ENCODE measurements at regions not wholly inside any gene's neighbourhood (a gene's known extent, or its start where the extent isn't known, plus 50 kb on each side); places are given as distances from the start of the nearest gene placed in this dataset.

GRCh38 chr12:23088594-23088993 is 463.6 kb downstream of the ETNK1 start (continued):
- no peak for TF ChIP-seq ZNF232 (CRISPR knock-in tag; IDR thresholded peaks at IDR 0.05)
- TF ChIP-seq GRHL2 (CRISPR knock-in tag; IDR thresholded peaks at IDR 0.05; ENCODE audit: insufficient replicate concordance, severe bottlenecking), result no peak
- no peak for TF ChIP-seq CDX4 (CRISPR knock-in tag; IDR thresholded peaks at IDR 0.05; ENCODE audit: borderline replicate concordance)
- TF ChIP-seq HMGXB4 (CRISPR knock-in tag; IDR thresholded peaks at IDR 0.05), result no peak
- TF ChIP-seq ZNF416 (CRISPR knock-in tag; IDR thresholded peaks at IDR 0.05), result no peak
- TF ChIP-seq TEAD1 (CRISPR knock-in tag; IDR thresholded peaks at IDR 0.05), result no peak
- TF ChIP-seq SP1 (CRISPR knock-in tag; conservative IDR thresholded peaks at IDR 0.05), result no peak
- TF ChIP-seq NFE2L1 (CRISPR knock-in tag; IDR thresholded peaks at IDR 0.05), result no peak
- no peak for TF ChIP-seq ZSCAN18 (CRISPR knock-in tag; IDR thresholded peaks at IDR 0.05)
- TF ChIP-seq ERG (CRISPR knock-in tag; IDR thresholded peaks at IDR 0.05), result no peak
- no peak for TF ChIP-seq ZBTB43 (CRISPR knock-in tag; IDR thresholded peaks at IDR 0.05)

GRCh38 chr12:23093488-23093887 is 468.5 kb downstream of the ETNK1 start:
- peaks cover 7% of the 10 kb centered on the region; the same call in 1 of the 2 replicates for H3K36me3 Mint-ChIP-seq

GRCh38 chr12:23096321-23096720 is 471.4 kb downstream of the ETNK1 start:
- ChIA-PET CTCF (no interaction called here), POLR2A (no interaction called here)
- DNase-seq (ENCODE audit: low spot score) (no peak), ATAC-seq (no peak)
- Mint-ChIP-seq H3K4me1 (peaks cover 34% of the 10 kb centered on the region), H3K4me3 (no peak overlapping the region), H3K9me3 (no peaks in the 10 kb centered on the region), H3K27ac (no peak overlapping the region), H3K27me3 (ENCODE audit: low read depth) (no peaks in the 10 kb centered on the region; the same call in 1 of the 2 replicates), H3K36me3 (no peaks in the 10 kb centered on the region)
- TF ChIP-seq ETV6 (CRISPR knock-in tag; IDR thresholded peaks at IDR 0.05), result no peak
- no peak for TF ChIP-seq ATF6 (CRISPR knock-in tag; IDR thresholded peaks at IDR 0.05)
- no peak for TF ChIP-seq CDX4 (CRISPR knock-in tag; IDR thresholded peaks at IDR 0.05; ENCODE audit: borderline replicate concordance)
- no peak for TF ChIP-seq IRF2 (CRISPR knock-in tag; IDR thresholded peaks at IDR 0.05; ENCODE audit: borderline replicate concordance, low read depth)
- no peak for TF ChIP-seq MXD4 (CRISPR knock-in tag; IDR thresholded peaks at IDR 0.05; ENCODE audit: borderline replicate concordance)
- no peak for TF ChIP-seq MYBL2 (CRISPR knock-in tag; IDR thresholded peaks at IDR 0.05)
- TF ChIP-seq ZNF423 (CRISPR knock-in tag; IDR thresholded peaks at IDR 0.05), result no peak
- TF ChIP-seq NR3C1 (CRISPR knock-in tag; conservative IDR thresholded peaks at IDR 0.05; ENCODE audit: low read depth), result no peak
- TF ChIP-seq GTF2I (CRISPR knock-in tag; conservative IDR thresholded peaks at IDR 0.05), result no peak
- no peak for TF ChIP-seq FOXJ3 (CRISPR knock-in tag; IDR thresholded peaks at IDR 0.05; ENCODE audit: borderline replicate concordance)
- TF ChIP-seq TP53 (CRISPR knock-in tag; IDR thresholded peaks at IDR 0.05), result no peak
- no peak for TF ChIP-seq FOXP4 (CRISPR knock-in tag; IDR thresholded peaks at IDR 0.05)
- TF ChIP-seq FOXK1 (CRISPR knock-in tag; IDR thresholded peaks at IDR 0.05), result no peak

More at GRCh38 chr12:23093488-23093887, 468.5 kb downstream of the ETNK1 start:
- Mint-ChIP-seq H3K27ac (no peak overlapping the region), H3K9me3 (peaks cover 9% of the 10 kb centered on the region), H3K4me1 (peaks cover 8% of the 10 kb centered on the region), H3K27me3 (ENCODE audit: low read depth) (no peaks in the 10 kb centered on the region), H3K4me3 (no peak overlapping the region)
- ATAC-seq, result no peak
- no peak for TF ChIP-seq ZNF219 (CRISPR knock-in tag; IDR thresholded peaks at IDR 0.05; ENCODE audit: borderline replicate concordance)
- CTCF ChIA-PET, result no interaction called here
- no peak for DNase-seq (ENCODE audit: low spot score)
- POLR2A ChIA-PET, result no interaction called here
